Type B pancreatic cell (in vitro differentiated cells): ENCODE measurements at regions not wholly inside any gene's neighbourhood (a gene's known extent, or its start where the extent isn't known, plus 50 kb on each side); places are given as distances from the start of the nearest gene placed in this dataset.
A peak's percentile ranks its signal among the peaks of the same experiment; 100 is the strongest.

Experiments
- DNase-seq: peaks from one replicate; pipeline ENCODE4 v3.0.0; 2021; ENCODE audit warnings: mixed read lengths; ENCODE audit not compliant: unreplicated experiment; ENCODE audit errors: extremely low spot score
- H3K27ac Mint-ChIP-seq: 2 replicates; pipeline ENCODE4 v1.8.0; 2021; ENCODE audit warnings: mild to moderate bottlenecking, mixed read lengths
- H3K27me3 Mint-ChIP-seq: 2 replicates; pipeline ENCODE4 v1.8.0; 2021; ENCODE audit warnings: mixed read lengths
- H3K36me3 Mint-ChIP-seq: 2 replicates; pipeline ENCODE4 v1.8.0; 2021; ENCODE audit warnings: mixed read lengths
- H3K4me1 Mint-ChIP-seq: one replicate; pipeline ENCODE4 v1.8.0; 2021; ENCODE audit warnings: mixed read lengths; ENCODE audit not compliant: unreplicated experiment
- H3K4me3 Mint-ChIP-seq: 2 replicates; pipeline ENCODE4 v1.8.0; 2021; ENCODE audit warnings: mild to moderate bottlenecking, mixed read lengths
- H3K9me3 Mint-ChIP-seq: 2 replicates; pipeline ENCODE4 v1.8.0; 2021; ENCODE audit warnings: mixed read lengths
- TF ChIP-seq, protein P1 (sequence below): fragments of 200-600 bp; sonication (generic); conservative IDR thresholded peaks from 2 replicates; pipeline ENCODE4 v1.5.0; 2021; ENCODE audit warnings: antibody characterized with exemption, mild to moderate bottlenecking

- Mint-ChIP-seq H3K9me3 (peaks cover 3% of the 10 kb centered on the region), H3K27me3 (peaks cover 5% of the 10 kb centered on the region), H3K4me3 (peak overlapping the region; percentile 4), H3K27ac (peak overlapping the region; percentile 42), H3K36me3 (no peaks in the 10 kb centered on the region), H3K4me1 (peaks cover 9% of the 10 kb centered on the region)
- no peak for DNase-seq
- TF ChIP-seq, protein P1, sequence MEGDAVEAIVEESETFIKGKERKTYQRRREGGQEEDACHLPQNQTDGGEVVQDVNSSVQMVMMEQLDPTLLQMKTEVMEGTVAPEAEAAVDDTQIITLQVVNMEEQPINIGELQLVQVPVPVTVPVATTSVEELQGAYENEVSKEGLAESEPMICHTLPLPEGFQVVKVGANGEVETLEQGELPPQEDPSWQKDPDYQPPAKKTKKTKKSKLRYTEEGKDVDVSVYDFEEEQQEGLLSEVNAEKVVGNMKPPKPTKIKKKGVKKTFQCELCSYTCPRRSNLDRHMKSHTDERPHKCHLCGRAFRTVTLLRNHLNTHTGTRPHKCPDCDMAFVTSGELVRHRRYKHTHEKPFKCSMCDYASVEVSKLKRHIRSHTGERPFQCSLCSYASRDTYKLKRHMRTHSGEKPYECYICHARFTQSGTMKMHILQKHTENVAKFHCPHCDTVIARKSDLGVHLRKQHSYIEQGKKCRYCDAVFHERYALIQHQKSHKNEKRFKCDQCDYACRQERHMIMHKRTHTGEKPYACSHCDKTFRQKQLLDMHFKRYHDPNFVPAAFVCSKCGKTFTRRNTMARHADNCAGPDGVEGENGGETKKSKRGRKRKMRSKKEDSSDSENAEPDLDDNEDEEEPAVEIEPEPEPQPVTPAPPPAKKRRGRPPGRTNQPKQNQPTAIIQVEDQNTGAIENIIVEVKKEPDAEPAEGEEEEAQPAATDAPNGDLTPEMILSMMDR = no peak
Observed at GRCh38 chr2:133640103-133640502, 71.8 kb upstream of the NCKAP5 start.

DNA sequence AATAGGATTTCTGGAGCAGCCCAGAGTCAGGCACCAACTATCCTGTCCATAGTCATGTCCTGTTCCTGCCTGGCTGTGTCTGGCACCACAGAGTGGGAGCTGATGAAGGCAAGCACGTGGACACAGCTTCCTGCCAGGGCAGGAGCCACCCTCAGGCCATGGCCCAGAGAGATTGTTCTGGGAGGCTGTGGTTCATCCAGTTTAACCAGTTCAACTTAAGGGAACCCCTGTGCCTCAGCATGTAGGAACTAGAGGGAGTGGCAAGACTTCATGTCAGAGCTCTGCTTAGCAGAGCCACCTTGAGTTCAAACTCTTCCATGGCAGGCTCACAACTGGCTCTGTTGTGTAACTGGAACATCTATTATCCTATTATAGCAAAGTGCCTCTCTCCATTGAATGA is 73.2 kb upstream of the NCKAP5 start:
- Mint-ChIP-seq H3K4me1 (peaks cover 9% of the 10 kb centered on the region), H3K36me3 (no peaks in the 10 kb centered on the region), H3K27ac (peak overlapping the region; percentile 60), H3K4me3 (peak overlapping the region; percentile 60), H3K9me3 (peaks cover 3% of the 10 kb centered on the region), H3K27me3 (peaks cover 5% of the 10 kb centered on the region)
- DNase-seq = no peak
- TF ChIP-seq, protein P1 = peak; percentile 35

GRCh38 chr2:133641942-133642725 is 73.9 kb upstream of the NCKAP5 start:
- H3K4me3 Mint-ChIP-seq = peak overlapping the region; percentile 1
- no peak for DNase-seq
- peaks cover 3% of the 10 kb centered on the region for H3K9me3 Mint-ChIP-seq
- peak overlapping the region; percentile 60 for H3K27ac Mint-ChIP-seq
- TF ChIP-seq, protein P1 = no peak
- peaks cover 5% of the 10 kb centered on the region for H3K27me3 Mint-ChIP-seq
- H3K4me1 Mint-ChIP-seq = peaks cover 9% of the 10 kb centered on the region
- no peaks in the 10 kb centered on the region for H3K36me3 Mint-ChIP-seq

- peak overlapping the region; percentile 60 for H3K27ac Mint-ChIP-seq
- peaks cover 9% of the 10 kb centered on the region for H3K4me1 Mint-ChIP-seq
- peaks cover 5% of the 10 kb centered on the region for H3K27me3 Mint-ChIP-seq
Observed at GRCh38 chr2:133642791-133643191, 74.5 kb upstream of the NCKAP5 start.

DNA sequence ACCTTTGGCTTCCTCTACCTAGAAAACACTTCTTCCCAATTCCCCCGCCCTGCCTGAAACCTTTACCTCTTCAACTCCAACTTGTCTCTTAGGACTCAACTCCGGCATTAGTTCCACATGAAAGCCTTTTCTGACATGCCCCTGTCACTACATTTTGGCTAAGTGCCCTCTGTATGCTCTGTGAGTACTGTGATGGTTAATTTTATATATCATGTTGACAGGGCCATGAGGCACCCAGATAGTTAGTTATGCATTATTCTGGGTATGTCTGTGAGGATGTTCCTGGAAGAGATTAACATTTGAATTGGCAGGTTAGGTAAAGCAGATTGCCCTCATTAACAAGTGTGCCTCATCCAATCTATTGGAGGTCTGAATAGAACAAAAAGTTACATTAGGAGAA is 75.6 kb upstream of the NCKAP5 start:
- Mint-ChIP-seq H3K4me3 (no peak overlapping the region), H3K27me3 (peaks cover 5% of the 10 kb centered on the region)

More at GRCh38 chr2:133642791-133643191, 74.5 kb upstream of the NCKAP5 start:
- Mint-ChIP-seq H3K36me3 (no peaks in the 10 kb centered on the region), H3K4me3 (no peak overlapping the region), H3K9me3 (peaks cover 3% of the 10 kb centered on the region)
- TF ChIP-seq, protein P1 = no peak
- no peak for DNase-seq

More for the DNA sequence above, 75.6 kb upstream of the NCKAP5 start:
- Mint-ChIP-seq H3K4me1 (peaks cover 9% of the 10 kb centered on the region), H3K27ac (no peak overlapping the region), H3K9me3 (peaks cover 3% of the 10 kb centered on the region), H3K36me3 (no peaks in the 10 kb centered on the region)
- TF ChIP-seq, protein P1 = no peak
- no peak for DNase-seq
